ENCODE measurements at regions not wholly inside any gene's neighbourhood (a gene's known extent, or its start where the extent isn't known, plus 50 kb on each side); places are given as distances from the start of the nearest gene placed in this dataset.

GRCh38 chr4:37014584-37014983, 230.0 kb upstream of the NWD2 start:
- peaks cover 4 to 22% (median 6%) of the 10 kb centered on the region in 7 donors for H3K9me3 Mint-ChIP-seq

GRCh38 chr4:37015391-37015790, 229.2 kb upstream of the NWD2 start:
- Mint-ChIP-seq H3K27ac (no peak overlapping the region), H3K4me1 (no peaks in the 10 kb centered on the region), H3K36me3 (no peaks in the 10 kb centered on the region), H3K4me3 (no peak overlapping the region), H3K27me3 (no peaks in the 10 kb centered on the region), H3K9me3 (peaks cover 2 to 16% (median 6%) of the 10 kb centered on the region in 7 donors)
- ATAC-seq (ENCODE audit: low read depth in 2 of 2) (no peak), DNase-seq (no peak)

More at GRCh38 chr4:37014584-37014983, 230.0 kb upstream of the NWD2 start:
- no peak overlapping the region for H3K4me3 Mint-ChIP-seq
- ATAC-seq (ENCODE audit: low read depth in 2 of 2), result no peak
- H3K27ac Mint-ChIP-seq, result no peak overlapping the region
- no peaks in the 10 kb centered on the region for H3K36me3 Mint-ChIP-seq
- no peaks in the 10 kb centered on the region for H3K4me1 Mint-ChIP-seq
- H3K27me3 Mint-ChIP-seq, result no peaks in the 10 kb centered on the region
- no peak for DNase-seq

- ATAC-seq (ENCODE audit: low read depth in 2 of 2), result no peak
- no peaks in the 10 kb centered on the region for H3K4me1 Mint-ChIP-seq
- H3K36me3 Mint-ChIP-seq, result no peaks in the 10 kb centered on the region
- peaks cover 0 to 7% (median 4%) of the 10 kb centered on the region in 7 donors for H3K9me3 Mint-ChIP-seq
- H3K27me3 Mint-ChIP-seq, result no peaks in the 10 kb centered on the region
- peak overlapping the region in 1 of 6 donors; percentile 26 for H3K27ac Mint-ChIP-seq
- no peak overlapping the region for H3K4me3 Mint-ChIP-seq
- no peak for DNase-seq
These were observed 221.0 kb upstream of the NWD2 start for GRCh38 chr4:37023504-37023903.

- Mint-ChIP-seq H3K4me3 (no peak overlapping the region), H3K27ac (no peak overlapping the region), H3K4me1 (no peaks in the 10 kb centered on the region), H3K27me3 (no peaks in the 10 kb centered on the region), H3K36me3 (no peaks in the 10 kb centered on the region), H3K9me3 (peaks cover 0 to 7% (median 4%) of the 10 kb centered on the region in 7 donors)
- DNase-seq (no peak), ATAC-seq (ENCODE audit: low read depth in 2 of 2) (no peak)
These were observed 220.5 kb upstream of the NWD2 start for GRCh38 chr4:37023996-37024395.

GRCh38 chr4:37040816-37041215, 203.7 kb upstream of the NWD2 start:
- ATAC-seq (ENCODE audit: low read depth in 2 of 2) (no peak), DNase-seq (no peak)
- no peak overlapping the region for H3K4me3 Mint-ChIP-seq
- no peaks in the 10 kb centered on the region for H3K4me1 Mint-ChIP-seq
- no peak overlapping the region for H3K27ac Mint-ChIP-seq
- H3K9me3 Mint-ChIP-seq, result peaks cover 0 to 16% (median 4%) of the 10 kb centered on the region in 7 donors
- H3K27me3 Mint-ChIP-seq, result no peaks in the 10 kb centered on the region
- no peaks in the 10 kb centered on the region for H3K36me3 Mint-ChIP-seq

- H3K27ac Mint-ChIP-seq, result no peak overlapping the region
- ATAC-seq (ENCODE audit: low read depth in 2 of 2) (no peak), DNase-seq (no peak)
- H3K9me3 Mint-ChIP-seq, result peaks cover 0 to 16% (median 4%) of the 10 kb centered on the region in 7 donors
- no peaks in the 10 kb centered on the region for H3K36me3 Mint-ChIP-seq
- H3K4me1 Mint-ChIP-seq, result no peaks in the 10 kb centered on the region
- no peak overlapping the region for H3K4me3 Mint-ChIP-seq
- no peaks in the 10 kb centered on the region for H3K27me3 Mint-ChIP-seq
These were observed 201.2 kb upstream of the NWD2 start for GRCh38 chr4:37043342-37043741.

- Mint-ChIP-seq H3K36me3 (no peaks in the 10 kb centered on the region), H3K27me3 (no peaks in the 10 kb centered on the region), H3K27ac (no peak overlapping the region), H3K4me1 (no peaks in the 10 kb centered on the region), H3K4me3 (no peak overlapping the region), H3K9me3 (peaks cover 0 to 14% (median 2%) of the 10 kb centered on the region in 7 donors)
- ATAC-seq (ENCODE audit: low read depth in 2 of 2), result no peak
- DNase-seq, result no peak
These were observed 193.4 kb upstream of the NWD2 start for GRCh38 chr4:37051111-37051510.

- H3K27me3 Mint-ChIP-seq, result no peaks in the 10 kb centered on the region
- no peak overlapping the region for H3K27ac Mint-ChIP-seq
- H3K4me1 Mint-ChIP-seq, result no peaks in the 10 kb centered on the region
- no peak for DNase-seq
- peaks cover 0 to 14% (median 2%) of the 10 kb centered on the region in 7 donors for H3K9me3 Mint-ChIP-seq
- H3K4me3 Mint-ChIP-seq, result no peak overlapping the region
- no peak for ATAC-seq (ENCODE audit: low read depth in 2 of 2)
- H3K36me3 Mint-ChIP-seq, result no peaks in the 10 kb centered on the region
These were observed 192.7 kb upstream of the NWD2 start for GRCh38 chr4:37051866-37052265.

- H3K4me3 Mint-ChIP-seq, result no peak overlapping the region
- H3K4me1 Mint-ChIP-seq, result no peaks in the 10 kb centered on the region
- H3K9me3 Mint-ChIP-seq, result peaks cover 0 to 7% (median 2%) of the 10 kb centered on the region in 7 donors
- H3K27me3 Mint-ChIP-seq, result peaks cover 0 to 3% (median 0%) of the 10 kb centered on the region in 3 donors
- DNase-seq (no peak), ATAC-seq (ENCODE audit: low read depth in 2 of 2) (no peak)
- no peak overlapping the region for H3K27ac Mint-ChIP-seq
- H3K36me3 Mint-ChIP-seq, result no peaks in the 10 kb centered on the region
These were observed 189.9 kb upstream of the NWD2 start for GRCh38 chr4:37054531-37055077.

GRCh38 chr4:37058826-37059225, 185.7 kb upstream of the NWD2 start:
- no peak overlapping the region for H3K4me3 Mint-ChIP-seq
- ATAC-seq (ENCODE audit: low read depth in 2 of 2), result no peak
- DNase-seq, result no peak
- H3K9me3 Mint-ChIP-seq, result peaks cover 0 to 7% (median 3%) of the 10 kb centered on the region in 7 donors
- no peaks in the 10 kb centered on the region for H3K36me3 Mint-ChIP-seq
- no peaks in the 10 kb centered on the region for H3K4me1 Mint-ChIP-seq
- H3K27ac Mint-ChIP-seq, result no peak overlapping the region
- peaks cover 0 to 3% (median 0%) of the 10 kb centered on the region in 3 donors for H3K27me3 Mint-ChIP-seq

- no peak overlapping the region for H3K27ac Mint-ChIP-seq
- ATAC-seq (ENCODE audit: low read depth in 2 of 2), result no peak
- H3K4me3 Mint-ChIP-seq, result no peak overlapping the region
- H3K9me3 Mint-ChIP-seq, result peaks cover 0 to 3% (median 0%) of the 10 kb centered on the region in 7 donors
- no peaks in the 10 kb centered on the region for H3K36me3 Mint-ChIP-seq
- no peaks in the 10 kb centered on the region for H3K4me1 Mint-ChIP-seq
- no peak for DNase-seq
- peaks cover 0 to 8% (median 0%) of the 10 kb centered on the region in 3 donors for H3K27me3 Mint-ChIP-seq
These were observed 178.4 kb upstream of the NWD2 start for GRCh38 chr4:37066159-37066558.

- Mint-ChIP-seq H3K9me3 (peaks cover 0 to 8% (median 4%) of the 10 kb centered on the region in 7 donors), H3K4me3 (no peak overlapping the region), H3K36me3 (no peaks in the 10 kb centered on the region), H3K27ac (no peak overlapping the region), H3K4me1 (no peaks in the 10 kb centered on the region), H3K27me3 (peaks cover 0 to 8% (median 0%) of the 10 kb centered on the region in 3 donors)
- ATAC-seq (ENCODE audit: low read depth in 2 of 2), result no peak
- DNase-seq, result no peak
These were observed 176.0 kb upstream of the NWD2 start for GRCh38 chr4:37068580-37068979.

- Mint-ChIP-seq H3K27me3 (peaks cover 0 to 8% (median 0%) of the 10 kb centered on the region in 3 donors), H3K27ac (no peak overlapping the region), H3K9me3 (peaks cover 0 to 8% (median 4%) of the 10 kb centered on the region in 7 donors), H3K4me1 (no peaks in the 10 kb centered on the region), H3K36me3 (no peaks in the 10 kb centered on the region), H3K4me3 (no peak overlapping the region)
- DNase-seq, result no peak
- ATAC-seq (ENCODE audit: low read depth in 2 of 2), result no peak
These were observed 174.5 kb upstream of the NWD2 start for GRCh38 chr4:37070041-37070440.

GRCh38 chr4:37071576-37071975, 173.0 kb upstream of the NWD2 start:
- H3K4me1 Mint-ChIP-seq, result no peaks in the 10 kb centered on the region
- H3K36me3 Mint-ChIP-seq, result no peaks in the 10 kb centered on the region
- no peak for ATAC-seq (ENCODE audit: low read depth in 2 of 2)
- H3K4me3 Mint-ChIP-seq, result no peak overlapping the region
- H3K9me3 Mint-ChIP-seq, result peaks cover 0 to 8% (median 4%) of the 10 kb centered on the region in 7 donors
- no peak for DNase-seq
- H3K27me3 Mint-ChIP-seq, result peaks cover 0 to 8% (median 0%) of the 10 kb centered on the region in 3 donors
- H3K27ac Mint-ChIP-seq, result no peak overlapping the region
